ENCODE measurements at regions not wholly inside any gene's neighbourhood (a gene's known extent, or its start where the extent isn't known, plus 50 kb on each side); places are given as distances from the start of the nearest gene placed in this dataset.
"Not testable (repeated sequence)": the region's sequence is repeated elsewhere in the genome, so short reads cannot be mapped to it uniquely, and the experiment has no call there.

DNA sequence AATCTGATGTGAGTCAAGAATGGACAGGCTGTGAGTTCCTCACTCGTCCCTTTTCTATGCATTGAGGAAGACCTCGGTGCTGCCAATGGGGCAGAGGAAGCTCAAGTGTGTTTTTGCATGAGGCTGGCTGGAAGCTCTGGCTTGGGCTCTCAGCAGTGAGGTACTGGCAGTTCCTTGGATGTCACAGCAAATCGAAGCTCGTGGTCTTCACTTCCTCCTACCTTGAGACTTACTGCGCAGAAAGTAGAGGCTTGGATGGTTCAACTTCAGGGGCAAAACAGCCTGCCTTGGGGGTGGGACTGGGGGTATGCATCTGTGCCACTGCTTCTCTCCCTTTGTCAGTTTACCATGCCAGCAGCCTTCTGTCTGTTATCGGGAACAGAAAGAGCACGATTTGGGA, 229.8 kb upstream of the PLGLB2 start:
- TF ChIP-seq, protein P1, sequence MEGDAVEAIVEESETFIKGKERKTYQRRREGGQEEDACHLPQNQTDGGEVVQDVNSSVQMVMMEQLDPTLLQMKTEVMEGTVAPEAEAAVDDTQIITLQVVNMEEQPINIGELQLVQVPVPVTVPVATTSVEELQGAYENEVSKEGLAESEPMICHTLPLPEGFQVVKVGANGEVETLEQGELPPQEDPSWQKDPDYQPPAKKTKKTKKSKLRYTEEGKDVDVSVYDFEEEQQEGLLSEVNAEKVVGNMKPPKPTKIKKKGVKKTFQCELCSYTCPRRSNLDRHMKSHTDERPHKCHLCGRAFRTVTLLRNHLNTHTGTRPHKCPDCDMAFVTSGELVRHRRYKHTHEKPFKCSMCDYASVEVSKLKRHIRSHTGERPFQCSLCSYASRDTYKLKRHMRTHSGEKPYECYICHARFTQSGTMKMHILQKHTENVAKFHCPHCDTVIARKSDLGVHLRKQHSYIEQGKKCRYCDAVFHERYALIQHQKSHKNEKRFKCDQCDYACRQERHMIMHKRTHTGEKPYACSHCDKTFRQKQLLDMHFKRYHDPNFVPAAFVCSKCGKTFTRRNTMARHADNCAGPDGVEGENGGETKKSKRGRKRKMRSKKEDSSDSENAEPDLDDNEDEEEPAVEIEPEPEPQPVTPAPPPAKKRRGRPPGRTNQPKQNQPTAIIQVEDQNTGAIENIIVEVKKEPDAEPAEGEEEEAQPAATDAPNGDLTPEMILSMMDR (IDR thresholded peaks at IDR 0.05; ENCODE audit: low read depth, low read length) = not testable (repeated sequence)
- not testable (repeated sequence) for TF ChIP-seq POLR2A (IDR thresholded peaks at IDR 0.05; ENCODE audit: extremely low read depth, insufficient read length); MAX (IDR thresholded peaks at IDR 0.05; ENCODE audit: low read depth, low read length)
